ENCODE measurements at regions not wholly inside any gene's neighbourhood (a gene's known extent, or its start where the extent isn't known, plus 50 kb on each side); places are given as distances from the start of the nearest gene placed in this dataset.
"Not testable (repeated sequence)": the region's sequence is repeated elsewhere in the genome, so short reads cannot be mapped to it uniquely, and the experiment has no call there.

DNA sequence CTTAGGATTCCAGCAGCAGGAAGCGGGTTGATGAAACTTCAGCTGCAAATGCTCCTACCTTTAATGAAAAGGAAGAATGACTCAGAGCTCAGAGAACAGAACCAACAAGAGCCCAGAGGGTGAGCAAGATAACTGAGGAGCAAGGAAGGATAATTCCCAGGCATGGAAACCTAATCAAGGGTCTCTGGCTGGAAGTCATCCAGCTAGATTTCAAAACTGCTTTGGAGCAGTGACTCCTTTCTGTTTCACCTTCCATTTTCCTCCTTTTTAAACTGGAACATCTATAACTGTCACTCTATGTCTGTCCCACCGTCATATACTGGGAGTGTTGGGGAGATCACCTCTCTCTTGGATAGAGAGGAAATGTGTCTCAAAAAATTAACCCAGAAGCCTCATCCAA, 148.4 kb upstream of the RAB6C start:
- TF ChIP-seq CTCF (IDR thresholded peaks at IDR 0.05; ENCODE audit: unreplicated experiment) = no peak
- H3K4me3 Mint-ChIP-seq (ENCODE audit: low read depth) = no peak overlapping the region
- no peak for DNase-seq (ENCODE audit: low spot score, unreplicated experiment)

GRCh38 chr2:129833465-129833864, 146.0 kb upstream of the RAB6C start:
- not testable (repeated sequence) for H3K27me3 Mint-ChIP-seq; DNase-seq (ENCODE audit: low spot score, unreplicated experiment); H3K4me3 Mint-ChIP-seq (ENCODE audit: low read depth); H3K4me1 Mint-ChIP-seq (ENCODE audit: low read depth); H3K27ac Mint-ChIP-seq
- Mint-ChIP-seq H3K36me3 (ENCODE audit: insufficient read depth) (peaks cover 14% of the 10 kb centered on the region), H3K9me3 (ENCODE audit: low read depth) (peaks cover 20% of the 10 kb centered on the region)

More for the DNA sequence above, 148.4 kb upstream of the RAB6C start:
- peaks cover 6% of the 10 kb centered on the region for H3K27me3 Mint-ChIP-seq
- H3K27ac Mint-ChIP-seq = no peak overlapping the region
- peaks cover 20% of the 10 kb centered on the region for H3K9me3 Mint-ChIP-seq (ENCODE audit: low read depth)
- peaks cover 6% of the 10 kb centered on the region for H3K4me1 Mint-ChIP-seq (ENCODE audit: low read depth)
- H3K36me3 Mint-ChIP-seq (ENCODE audit: insufficient read depth) = peaks cover 14% of the 10 kb centered on the region

- H3K27ac Mint-ChIP-seq = no peak overlapping the region
- no peak overlapping the region for H3K4me3 Mint-ChIP-seq (ENCODE audit: low read depth)
These were observed 132.4 kb upstream of the RAB6C start for GRCh38 chr2:129847043-129847442.

GRCh38 chr2:129849559-129850160, 129.8 kb upstream of the RAB6C start:
- Mint-ChIP-seq H3K36me3 (ENCODE audit: insufficient read depth) (no peaks in the 10 kb centered on the region), H3K4me1 (ENCODE audit: low read depth) (no peaks in the 10 kb centered on the region), H3K27ac (no peak overlapping the region), H3K4me3 (ENCODE audit: low read depth) (no peak overlapping the region), H3K27me3 (peaks cover 7% of the 10 kb centered on the region), H3K9me3 (ENCODE audit: low read depth) (peaks cover 4% of the 10 kb centered on the region)
- peak; percentile 79 for TF ChIP-seq CTCF (IDR thresholded peaks at IDR 0.05; ENCODE audit: unreplicated experiment)
- no peak for DNase-seq (ENCODE audit: low spot score, unreplicated experiment)

More at GRCh38 chr2:129847043-129847442, 132.4 kb upstream of the RAB6C start:
- Mint-ChIP-seq H3K36me3 (ENCODE audit: insufficient read depth) (no peaks in the 10 kb centered on the region), H3K4me1 (ENCODE audit: low read depth) (no peaks in the 10 kb centered on the region), H3K27me3 (peaks cover 7% of the 10 kb centered on the region), H3K9me3 (ENCODE audit: low read depth) (peaks cover 6% of the 10 kb centered on the region)
- no peak for DNase-seq (ENCODE audit: low spot score, unreplicated experiment)
- no peak for TF ChIP-seq CTCF (IDR thresholded peaks at IDR 0.05; ENCODE audit: unreplicated experiment)

GRCh38 chr2:129857200-129857599, 122.3 kb upstream of the RAB6C start:
- TF ChIP-seq CTCF (IDR thresholded peaks at IDR 0.05; ENCODE audit: unreplicated experiment) = no peak
- peaks cover 15% of the 10 kb centered on the region for H3K27me3 Mint-ChIP-seq
- H3K36me3 Mint-ChIP-seq (ENCODE audit: insufficient read depth) = peaks cover 2% of the 10 kb centered on the region
- H3K9me3 Mint-ChIP-seq (ENCODE audit: low read depth) = peaks cover 11% of the 10 kb centered on the region
- no peak overlapping the region for H3K4me3 Mint-ChIP-seq (ENCODE audit: low read depth)
- peaks cover 2% of the 10 kb centered on the region for H3K4me1 Mint-ChIP-seq (ENCODE audit: low read depth)
- DNase-seq (ENCODE audit: low spot score, unreplicated experiment) = no peak
- H3K27ac Mint-ChIP-seq = no peak overlapping the region

DNA sequence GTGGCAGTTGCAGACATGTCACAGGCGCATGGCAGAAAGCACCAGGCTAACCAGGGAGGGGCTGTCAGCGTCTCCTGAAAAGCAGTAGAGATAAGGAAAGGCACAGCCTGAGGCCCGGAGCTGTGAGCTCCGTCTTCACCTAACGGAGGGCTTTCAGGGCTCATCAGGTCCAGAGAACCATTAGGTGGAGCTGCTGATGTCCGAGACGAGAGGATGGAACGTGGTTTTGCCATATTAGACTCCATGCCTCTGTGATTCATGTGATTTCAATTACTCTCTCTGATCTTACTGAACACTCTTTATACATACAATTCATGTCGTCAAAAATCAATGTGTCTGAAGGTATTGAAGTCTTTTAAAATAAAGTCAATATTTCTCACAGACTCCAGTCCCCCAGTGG, 120.3 kb upstream of the RAB6C start:
- Mint-ChIP-seq H3K4me1 (ENCODE audit: low read depth) (peaks cover 2% of the 10 kb centered on the region), H3K36me3 (ENCODE audit: insufficient read depth) (peaks cover 2% of the 10 kb centered on the region), H3K9me3 (ENCODE audit: low read depth) (peaks cover 11% of the 10 kb centered on the region), H3K4me3 (ENCODE audit: low read depth) (no peak overlapping the region), H3K27ac (no peak overlapping the region), H3K27me3 (peaks cover 15% of the 10 kb centered on the region)
- no peak for DNase-seq (ENCODE audit: low spot score, unreplicated experiment)
- TF ChIP-seq CTCF (IDR thresholded peaks at IDR 0.05; ENCODE audit: unreplicated experiment) = no peak
